A673 (cell line): ENCODE measurements at regions not wholly inside any gene's neighbourhood (a gene's known extent, or its start where the extent isn't known, plus 50 kb on each side); places are given as distances from the start of the nearest gene placed in this dataset.

Experiments used
- BruUV-seq: library from RNA; stranded (reverse); fragments of 400-500 nt; replicated peaks from 2 replicates; lab custom pipeline; 2021; lab: Mats Ljungman, UMichigan
- CTCF ChIA-PET: fragments of 300-600 bp; sonication (Branson Sonifier 250); formaldehyde crosslinking; loops from one replicate; lab custom pipeline; 2022; ENCODE audit warnings: antibody characterized with exemption; lab: Charles Lee
- POLR2A ChIA-PET: fragments of 300-600 bp; sonication (Branson Sonifier 250); formaldehyde crosslinking; loops from one replicate; lab custom pipeline; 2022; ENCODE audit warnings: antibody characterized with exemption; ENCODE audit not compliant: low non-redundant PET; lab: Charles Lee
- DNase-seq: peaks from one replicate; pipeline ENCODE4 v3.0.0-alpha.2; 2015; ENCODE audit warnings: low spot score
- H3K27ac ChIP-seq: fragments of 200-600 bp; sonication (generic); 2 replicates; pipeline ENCODE4 v1.5.1; 2016; ENCODE audit warnings: mixed run types, low read depth, mild to moderate bottlenecking, mixed read lengths, antibody characterized with exemption, low read length; ENCODE audit not compliant: poor library complexity, severe bottlenecking
- H3K27me3 ChIP-seq: fragments of 200-600 bp; sonication (generic); replicated peaks from 2 replicates; pipeline ENCODE4 v1.6.1; 2017; ENCODE audit warnings: mixed run types, low read depth, mild to moderate bottlenecking, mixed read lengths, antibody characterized with exemption, low read length; ENCODE audit not compliant: insufficient read depth, poor library complexity
- H3K36me3 ChIP-seq: fragments of 200-600 bp; sonication (generic); 2 replicates; pipeline ENCODE4 v1.6.1; 2016; ENCODE audit warnings: mixed run types, mild to moderate bottlenecking, mixed read lengths, antibody characterized with exemption, low read length; ENCODE audit not compliant: insufficient read depth, poor library complexity, severe bottlenecking
- H3K4me1 ChIP-seq: fragments of 200-600 bp; sonication (generic); 2 replicates; pipeline ENCODE4 v1.6.1; 2017; ENCODE audit warnings: mixed run types, mild to moderate bottlenecking, mixed read lengths, antibody characterized with exemption, low read length; ENCODE audit not compliant: insufficient read depth, poor library complexity, severe bottlenecking
- H3K4me3 ChIP-seq: fragments of 200-600 bp; sonication (generic); 2 replicates; pipeline ENCODE4 v1.5.1; 2016; ENCODE audit warnings: low read depth, mixed run types, mild to moderate bottlenecking, mixed read lengths, low read length; ENCODE audit not compliant: poor library complexity, severe bottlenecking
- H3K9me3 ChIP-seq: fragments of 200-600 bp; sonication (generic); 2 replicates; pipeline ENCODE4 v1.6.1; 2016; ENCODE audit warnings: mixed run types, low read depth, mild to moderate bottlenecking, mixed read lengths, antibody characterized with exemption, low read length; ENCODE audit not compliant: poor library complexity, severe bottlenecking
- EZH2 ChIP-seq: fragments of 200-600 bp; sonication (generic); IDR thresholded peaks from 2 replicates; pipeline ENCODE4 v1.6.1; 2017; ENCODE audit warnings: borderline replicate concordance, low read depth, mild to moderate bottlenecking, mixed read lengths, antibody characterized with exemption, low read length; ENCODE audit not compliant: poor library complexity, severe bottlenecking
- intact Hi-C: fragments of 100-400 bp; cut with micrococcal nuclease; formaldehyde crosslinking; loops from one replicate; pipeline ENCODE4 v1.10.0; 2022; ENCODE audit not compliant: unreplicated experiment
- TF ChIP-seq, protein P1 (sequence below): fragments of 300-800, 200-600 bp; sonication (generic); conservative IDR thresholded peaks from 2 replicates; pipeline ENCODE4 v1.5.1; 2017; ENCODE audit warnings: low read depth, mild to moderate bottlenecking, antibody characterized with exemption, low read length, moderate library complexity, mixed read lengths

GRCh38 chr12:98085046-98085755, 430.2 kb upstream of the TMPO start:
- intact Hi-C loops: no loop called here
- POLR2A ChIA-PET: no interaction called here
- Histone ChIP-seq H3K4me1 (no peaks in the 10 kb centered on the region), H3K9me3 (no peaks in the 10 kb centered on the region), H3K27me3 (peaks cover 22% of the 10 kb centered on the region), H3K36me3 (no peaks in the 10 kb centered on the region), H3K27ac (no peak overlapping the region), H3K4me3 (no peak overlapping the region)
- CTCF ChIA-PET: no interaction called here
- peak; percentile 15 for DNase-seq
- BruUV-seq: no TSS peak
- TF ChIP-seq, protein P1, sequence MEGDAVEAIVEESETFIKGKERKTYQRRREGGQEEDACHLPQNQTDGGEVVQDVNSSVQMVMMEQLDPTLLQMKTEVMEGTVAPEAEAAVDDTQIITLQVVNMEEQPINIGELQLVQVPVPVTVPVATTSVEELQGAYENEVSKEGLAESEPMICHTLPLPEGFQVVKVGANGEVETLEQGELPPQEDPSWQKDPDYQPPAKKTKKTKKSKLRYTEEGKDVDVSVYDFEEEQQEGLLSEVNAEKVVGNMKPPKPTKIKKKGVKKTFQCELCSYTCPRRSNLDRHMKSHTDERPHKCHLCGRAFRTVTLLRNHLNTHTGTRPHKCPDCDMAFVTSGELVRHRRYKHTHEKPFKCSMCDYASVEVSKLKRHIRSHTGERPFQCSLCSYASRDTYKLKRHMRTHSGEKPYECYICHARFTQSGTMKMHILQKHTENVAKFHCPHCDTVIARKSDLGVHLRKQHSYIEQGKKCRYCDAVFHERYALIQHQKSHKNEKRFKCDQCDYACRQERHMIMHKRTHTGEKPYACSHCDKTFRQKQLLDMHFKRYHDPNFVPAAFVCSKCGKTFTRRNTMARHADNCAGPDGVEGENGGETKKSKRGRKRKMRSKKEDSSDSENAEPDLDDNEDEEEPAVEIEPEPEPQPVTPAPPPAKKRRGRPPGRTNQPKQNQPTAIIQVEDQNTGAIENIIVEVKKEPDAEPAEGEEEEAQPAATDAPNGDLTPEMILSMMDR: no peak
- no peak for TF ChIP-seq EZH2

GRCh38 chr12:98090731-98091130, 424.7 kb upstream of the TMPO start:
- no peak overlapping the region for H3K27ac ChIP-seq
- TF ChIP-seq, protein P1: no peak
- no peak for TF ChIP-seq EZH2
- peaks cover 4% of the 10 kb centered on the region for H3K9me3 ChIP-seq
- H3K4me3 ChIP-seq: no peak overlapping the region
- ChIA-PET POLR2A (interaction anchor here (0.6 kb wide), 1 partner anchor 1639 kb away, joined by 3 read pairs; no protein-coding TSS in a partner anchor), CTCF (no interaction called here)
- intact Hi-C loops: no loop called here
- H3K4me1 ChIP-seq: no peaks in the 10 kb centered on the region
- H3K36me3 ChIP-seq: no peaks in the 10 kb centered on the region
- BruUV-seq: no TSS peak
- no peak for DNase-seq
- peaks cover 25% of the 10 kb centered on the region for H3K27me3 ChIP-seq

- no peak overlapping the region for H3K27ac ChIP-seq
- no peak for DNase-seq
- no peak overlapping the region for H3K4me3 ChIP-seq
- H3K4me1 ChIP-seq: no peaks in the 10 kb centered on the region
- TF ChIP-seq EZH2: no peak
- TF ChIP-seq, protein P1: no peak
- no TSS peak for BruUV-seq
- ChIA-PET POLR2A (no interaction called here), CTCF (no interaction called here)
- no peaks in the 10 kb centered on the region for H3K36me3 ChIP-seq
- H3K27me3 ChIP-seq: peaks cover 6% of the 10 kb centered on the region
- H3K9me3 ChIP-seq: peaks cover 4% of the 10 kb centered on the region
- intact Hi-C loops: no loop called here
Measured at GRCh38 chr12:98096436-98096835, 419.0 kb upstream of the TMPO start.
